LNCAP (cell line): ENCODE measurements at regions not wholly inside any gene's neighbourhood (a gene's known extent, or its start where the extent isn't known, plus 50 kb on each side); places are given as distances from the start of the nearest gene placed in this dataset.

Experiments
- TF ChIP-seq, protein P1 (sequence below): fragments of 450-650 bp; IDR thresholded peaks from 2 replicates; pipeline ENCODE4 v1.5.1; 2017; ENCODE audit warnings: mild to moderate bottlenecking

GRCh38 chr1:8089535-8090228 lies 63.6 kb upstream of the ERRFI1 start:
- TF ChIP-seq, protein P1, sequence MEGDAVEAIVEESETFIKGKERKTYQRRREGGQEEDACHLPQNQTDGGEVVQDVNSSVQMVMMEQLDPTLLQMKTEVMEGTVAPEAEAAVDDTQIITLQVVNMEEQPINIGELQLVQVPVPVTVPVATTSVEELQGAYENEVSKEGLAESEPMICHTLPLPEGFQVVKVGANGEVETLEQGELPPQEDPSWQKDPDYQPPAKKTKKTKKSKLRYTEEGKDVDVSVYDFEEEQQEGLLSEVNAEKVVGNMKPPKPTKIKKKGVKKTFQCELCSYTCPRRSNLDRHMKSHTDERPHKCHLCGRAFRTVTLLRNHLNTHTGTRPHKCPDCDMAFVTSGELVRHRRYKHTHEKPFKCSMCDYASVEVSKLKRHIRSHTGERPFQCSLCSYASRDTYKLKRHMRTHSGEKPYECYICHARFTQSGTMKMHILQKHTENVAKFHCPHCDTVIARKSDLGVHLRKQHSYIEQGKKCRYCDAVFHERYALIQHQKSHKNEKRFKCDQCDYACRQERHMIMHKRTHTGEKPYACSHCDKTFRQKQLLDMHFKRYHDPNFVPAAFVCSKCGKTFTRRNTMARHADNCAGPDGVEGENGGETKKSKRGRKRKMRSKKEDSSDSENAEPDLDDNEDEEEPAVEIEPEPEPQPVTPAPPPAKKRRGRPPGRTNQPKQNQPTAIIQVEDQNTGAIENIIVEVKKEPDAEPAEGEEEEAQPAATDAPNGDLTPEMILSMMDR, result no peak

DNA sequence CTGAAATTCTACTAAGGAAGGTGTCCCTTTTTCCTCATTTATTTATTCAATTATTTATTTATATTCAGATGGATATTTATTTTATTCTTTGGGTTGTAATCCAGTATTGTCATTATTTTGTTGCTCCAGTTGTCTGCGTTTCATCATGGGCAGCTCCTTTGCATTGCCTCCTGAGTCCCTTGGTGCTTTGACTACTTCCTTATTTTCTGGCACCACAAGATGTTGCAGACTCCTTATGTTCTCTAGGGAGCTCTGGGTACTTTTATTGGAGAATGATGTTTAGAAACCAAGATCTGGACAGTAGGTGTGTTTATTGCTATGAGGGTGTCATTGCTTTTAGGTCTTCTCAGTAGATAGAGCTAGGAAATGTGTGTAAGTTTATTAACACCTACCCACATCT lies 59.9 kb upstream of the ERRFI1 start:
- TF ChIP-seq, protein P1, result no peak

DNA sequence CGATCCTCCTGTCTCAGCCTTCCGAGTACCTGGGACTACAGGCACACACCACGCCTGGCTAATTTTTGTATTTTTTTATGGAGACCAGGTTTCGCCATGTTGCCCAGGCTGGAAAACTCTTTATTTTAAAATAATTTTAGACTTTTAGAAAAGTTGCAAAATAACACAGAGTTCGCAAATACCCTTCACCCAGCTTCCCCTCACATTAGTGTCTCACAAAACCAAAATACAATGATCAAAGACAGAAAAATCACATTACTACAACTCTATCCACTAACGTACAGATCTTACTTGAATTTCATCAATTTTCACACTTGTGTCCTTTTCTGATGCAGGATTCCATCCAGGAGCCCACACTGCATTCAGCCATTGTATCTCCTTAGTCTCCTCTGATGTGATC lies 58.8 kb upstream of the ERRFI1 start:
- TF ChIP-seq, protein P1, result no peak

- TF ChIP-seq, protein P1, result no peak
Measured at GRCh38 chr1:8083739-8084484, 57.8 kb upstream of the ERRFI1 start.

DNA sequence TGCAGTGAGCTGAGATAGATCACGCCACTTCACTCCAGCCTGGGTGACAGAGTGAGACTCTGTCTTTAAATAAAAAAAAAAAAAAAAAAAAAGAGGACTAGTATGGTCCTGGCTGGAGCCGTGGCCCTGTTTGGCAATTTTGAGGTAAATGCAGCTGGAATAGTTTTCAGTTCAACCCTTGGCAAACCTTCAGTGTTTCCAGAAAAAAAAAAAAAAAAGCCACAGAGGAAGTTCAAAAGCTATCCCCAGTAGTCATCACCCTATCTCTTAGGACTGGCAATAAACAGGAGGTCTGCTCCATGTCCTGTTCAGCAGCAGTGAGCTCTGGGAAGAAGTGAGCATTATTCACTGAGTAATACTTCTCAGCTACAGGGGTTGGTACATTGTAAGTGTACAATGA lies 56.8 kb upstream of the ERRFI1 start:
- TF ChIP-seq, protein P1, result no peak

GRCh38 chr1:8078176-8078671 lies 52.1 kb upstream of the ERRFI1 start:
- TF ChIP-seq, protein P1, result no peak

DNA sequence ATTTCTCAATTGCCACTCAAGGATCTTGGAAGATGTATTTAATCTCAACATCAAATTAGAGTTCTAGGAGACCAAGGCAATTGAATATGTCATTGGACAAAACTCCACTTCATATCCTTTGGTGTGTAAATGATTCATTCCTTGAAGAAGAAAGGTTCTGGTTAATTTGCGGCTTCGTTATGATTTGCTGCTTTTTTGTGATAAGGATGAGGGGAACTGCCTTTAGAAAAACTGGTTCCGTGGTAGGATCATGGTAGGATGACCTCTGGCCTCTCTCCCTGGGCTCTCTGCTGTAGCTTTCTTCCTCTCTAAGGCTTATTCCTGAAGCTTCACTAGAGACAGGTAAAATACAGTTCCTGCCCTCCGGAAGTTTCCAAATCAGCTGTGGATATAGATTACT lies 51.5 kb upstream of the ERRFI1 start:
- TF ChIP-seq, protein P1, result no peak
